H4 (cell line): ENCODE measurements at regions not wholly inside any gene's neighbourhood (a gene's known extent, or its start where the extent isn't known, plus 50 kb on each side); places are given as distances from the start of the nearest gene placed in this dataset.
"Not testable (repeated sequence)": the region's sequence is repeated elsewhere in the genome, so short reads cannot be mapped to it uniquely, and the experiment has no call there.

Source experiments
- DNase-seq: peaks from one replicate; pipeline ENCODE4 v3.0.0-alpha.2; 2015; ENCODE audit warnings: low spot score

DNA sequence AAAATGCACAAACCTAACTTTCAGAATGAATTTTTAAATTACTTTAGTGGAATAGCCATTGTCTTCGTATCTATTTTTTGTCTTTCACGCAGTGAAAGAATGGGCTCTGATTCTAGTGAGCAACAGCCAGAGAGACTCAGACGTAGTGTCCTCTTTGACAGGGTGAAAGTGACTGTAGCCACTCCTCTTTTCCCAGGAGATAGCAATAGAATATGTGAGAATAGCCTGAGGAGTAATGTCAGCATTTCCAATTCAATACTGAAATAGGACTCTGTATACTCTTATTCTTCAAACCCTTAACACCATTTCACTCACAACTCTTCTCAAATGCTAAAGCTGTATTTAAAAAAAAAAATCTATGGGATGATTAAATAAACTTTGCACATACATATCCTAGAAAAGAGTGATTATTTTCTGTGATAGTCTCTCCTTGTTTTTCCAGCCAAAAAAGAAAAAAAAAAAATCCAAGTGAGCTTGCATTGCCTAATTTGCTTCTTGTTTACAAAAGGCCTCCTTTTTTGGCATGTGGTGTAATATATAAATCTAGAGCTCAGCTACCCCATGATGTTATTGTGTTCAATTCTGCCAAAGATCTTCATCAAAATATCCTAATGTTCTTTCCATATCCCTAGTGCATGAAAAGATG, 626.1 kb upstream of the SLITRK6 start:
- no peak for DNase-seq

DNA sequence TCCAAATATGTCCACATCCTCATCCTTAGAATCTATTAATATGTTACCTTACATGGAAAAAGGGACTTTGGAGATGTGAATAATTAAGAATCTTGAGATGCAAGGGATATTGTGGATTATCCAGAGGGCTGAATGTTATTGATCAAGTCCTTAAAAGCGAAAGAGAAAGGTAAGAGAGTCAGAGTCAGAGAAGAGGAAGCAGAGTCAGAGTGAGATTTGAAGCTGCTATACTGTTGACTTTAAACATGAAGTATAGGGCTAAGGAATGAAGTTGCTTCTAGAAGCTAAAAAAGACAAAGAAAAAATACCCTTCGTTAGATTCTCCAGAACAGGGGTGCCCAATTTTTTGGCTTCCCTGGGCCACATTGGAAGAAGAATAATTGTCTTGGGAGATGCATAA, 627.2 kb upstream of the SLITRK6 start:
- DNase-seq, result no peak

DNA sequence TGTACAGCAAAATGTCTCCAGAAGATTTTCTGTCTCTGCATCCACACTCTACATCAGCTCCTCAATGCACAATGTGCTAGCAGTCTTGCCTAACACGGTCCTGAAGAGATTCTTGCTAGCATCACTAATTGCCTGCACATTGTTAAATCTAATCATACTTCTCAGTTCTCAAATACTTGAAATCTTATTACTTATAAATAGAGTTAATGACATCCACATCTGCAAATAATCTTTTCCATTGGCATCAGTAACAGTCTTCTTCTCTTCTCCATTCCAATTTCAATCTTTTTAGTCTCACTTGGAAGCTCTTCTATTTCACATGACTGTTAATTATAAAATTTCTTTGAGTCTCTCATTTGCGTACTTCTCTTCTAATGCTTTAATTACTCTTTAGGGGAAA, 630.5 kb upstream of the SLITRK6 start:
- no peak for DNase-seq

DNA sequence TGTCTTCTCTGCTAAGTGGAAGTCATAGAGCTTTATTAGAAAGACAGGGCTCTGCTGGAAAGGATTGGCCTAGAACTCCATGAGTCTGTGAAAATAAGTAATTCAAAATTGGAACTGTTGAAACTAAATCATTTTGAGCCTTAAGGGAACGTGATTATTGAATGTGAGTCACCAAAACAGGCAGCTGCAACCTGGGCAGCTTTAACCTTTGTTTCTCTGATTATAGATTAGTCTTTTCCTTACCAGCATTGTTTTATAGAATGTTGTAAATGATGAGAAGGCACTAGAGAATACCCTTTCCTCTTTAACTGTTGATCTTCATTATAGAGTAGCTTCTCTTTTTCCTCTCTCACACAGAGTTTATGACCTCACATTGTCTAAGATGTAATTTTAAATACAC, 638.8 kb upstream of the SLITRK6 start:
- DNase-seq, result no peak

DNA sequence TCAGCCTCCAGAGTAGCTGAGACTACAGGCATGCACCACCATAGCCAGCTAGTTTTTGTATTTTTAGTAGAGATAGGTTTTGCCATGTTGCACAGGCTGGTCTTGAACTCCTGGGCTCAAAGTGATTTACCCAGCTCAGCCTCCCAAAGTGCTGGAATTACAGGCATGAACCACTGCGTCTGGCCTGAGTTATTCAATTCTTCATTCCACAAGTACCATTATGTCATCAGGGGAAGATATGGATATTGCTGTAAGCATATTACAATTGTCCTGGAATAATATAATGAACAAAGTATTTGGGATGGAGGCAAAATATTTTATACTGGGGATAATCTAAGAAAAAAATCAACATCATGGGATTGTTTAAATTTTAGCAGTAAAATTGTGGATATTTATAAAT, 646.0 kb upstream of the SLITRK6 start:
- DNase-seq, result no peak

DNA sequence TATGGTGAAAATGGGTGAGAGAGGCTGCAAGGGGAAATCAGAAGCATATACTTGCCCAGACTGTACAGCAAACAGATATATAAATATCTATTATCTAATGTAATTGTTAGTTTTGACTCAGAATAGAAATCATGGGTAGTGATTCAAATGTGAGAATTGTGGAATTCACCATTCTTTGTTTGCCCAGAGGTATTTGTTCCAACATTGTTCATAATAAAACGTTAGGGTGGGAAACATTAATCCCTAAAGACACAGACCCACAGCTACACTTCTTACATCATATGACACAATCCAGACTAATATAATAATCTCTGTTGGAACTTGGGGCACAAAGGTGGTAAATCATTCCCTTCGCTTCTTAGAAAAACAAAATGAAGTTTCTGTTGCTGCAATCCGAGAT, 646.5 kb upstream of the SLITRK6 start:
- no peak for DNase-seq

DNA sequence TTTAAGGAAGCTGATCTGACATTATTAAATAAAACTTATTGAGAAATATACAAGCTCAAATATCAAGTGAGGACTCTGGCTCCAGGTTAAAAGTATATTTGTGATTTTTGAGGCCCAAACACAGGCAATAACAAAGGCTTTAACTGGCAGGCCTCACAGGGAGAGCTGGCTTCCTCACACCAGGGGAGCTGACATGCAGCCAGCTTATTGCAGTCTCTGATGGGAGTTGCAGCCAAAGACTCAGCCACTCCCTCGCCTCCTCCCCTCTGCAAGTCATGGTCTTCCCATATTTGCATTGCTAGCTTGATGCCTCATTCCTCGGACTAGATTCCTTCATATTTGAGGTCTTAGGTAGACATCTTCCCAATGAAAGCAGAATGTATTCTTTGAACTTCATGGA, 647.1 kb upstream of the SLITRK6 start:
- DNase-seq, result peak; percentile 56

DNA sequence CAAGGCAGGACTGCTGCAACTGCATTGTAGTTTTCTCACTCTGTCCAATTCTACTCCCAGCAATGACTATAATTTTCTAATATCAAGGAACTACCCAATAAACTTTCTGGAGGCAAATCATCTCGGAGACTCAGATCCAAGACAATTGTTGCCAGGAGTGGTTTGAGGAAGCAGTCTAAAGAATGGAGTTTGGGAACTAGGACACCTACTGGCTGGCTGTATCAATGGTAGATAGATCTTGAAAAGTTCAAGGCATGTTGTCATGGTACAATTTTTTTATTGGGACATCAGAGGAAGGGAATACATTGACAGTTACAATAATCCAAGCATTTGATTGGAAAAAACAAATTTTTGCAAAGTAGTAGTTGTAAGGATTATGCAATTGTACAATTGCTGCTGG, 648.3 kb upstream of the SLITRK6 start:
- no peak for DNase-seq

DNA sequence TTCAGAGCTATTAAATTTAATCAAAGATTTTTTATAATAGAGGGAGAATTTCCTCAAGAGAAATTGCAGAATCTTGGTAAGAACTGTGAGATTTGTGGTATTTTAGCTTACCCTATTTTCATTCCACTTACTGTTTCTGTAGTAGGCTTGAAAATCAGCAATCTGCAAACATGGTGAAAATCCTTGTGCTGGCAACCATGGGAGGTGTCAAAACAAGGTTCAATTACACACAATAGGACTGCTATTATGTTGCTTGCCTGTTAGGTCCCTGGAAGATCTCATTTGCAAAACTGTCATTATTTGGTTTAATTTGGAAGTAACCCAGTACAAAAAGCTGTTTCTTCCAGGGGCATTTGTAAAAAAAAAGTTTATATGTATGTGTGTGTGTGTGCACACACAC, 662.8 kb upstream of the SLITRK6 start:
- DNase-seq, result no peak

DNA sequence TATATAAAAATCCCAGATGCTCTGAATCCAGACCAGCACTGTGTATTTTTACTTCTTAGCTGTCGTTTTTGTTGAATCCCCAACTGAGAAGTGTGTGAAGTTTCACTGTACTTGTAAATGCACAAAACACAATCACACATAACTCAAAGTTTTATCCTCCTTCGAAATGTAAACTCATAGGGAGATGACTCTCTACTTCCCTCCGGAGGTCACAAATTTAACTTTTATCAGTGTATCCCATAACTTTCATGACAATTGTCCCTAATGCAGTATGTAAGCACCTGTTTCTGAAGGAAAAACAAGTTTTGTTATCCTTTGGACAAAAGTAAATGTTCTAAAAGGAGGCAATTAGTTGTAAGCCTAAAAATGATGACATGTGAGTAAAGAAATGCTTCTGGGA, 665.0 kb upstream of the SLITRK6 start:
- no peak for DNase-seq

DNA sequence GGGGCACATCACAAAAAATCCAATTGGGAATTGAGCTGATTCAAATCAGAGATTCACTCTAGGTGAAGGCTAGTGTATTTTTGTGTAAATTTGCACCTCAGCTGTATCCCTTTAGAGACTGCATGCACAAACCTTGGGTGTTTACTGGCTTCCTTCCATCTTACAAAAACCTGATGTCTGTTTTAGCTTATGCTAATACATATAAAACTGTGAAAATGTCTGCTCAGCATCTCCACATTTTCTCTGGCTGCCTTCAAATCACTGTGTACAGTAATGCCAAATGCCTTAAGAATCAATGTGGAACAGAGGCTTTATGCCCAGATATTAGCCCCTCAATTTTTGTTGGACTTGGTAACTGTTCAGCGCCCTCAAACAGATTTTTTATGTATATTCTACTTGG, 675.8 kb upstream of the SLITRK6 start:
- DNase-seq, result no peak

DNA sequence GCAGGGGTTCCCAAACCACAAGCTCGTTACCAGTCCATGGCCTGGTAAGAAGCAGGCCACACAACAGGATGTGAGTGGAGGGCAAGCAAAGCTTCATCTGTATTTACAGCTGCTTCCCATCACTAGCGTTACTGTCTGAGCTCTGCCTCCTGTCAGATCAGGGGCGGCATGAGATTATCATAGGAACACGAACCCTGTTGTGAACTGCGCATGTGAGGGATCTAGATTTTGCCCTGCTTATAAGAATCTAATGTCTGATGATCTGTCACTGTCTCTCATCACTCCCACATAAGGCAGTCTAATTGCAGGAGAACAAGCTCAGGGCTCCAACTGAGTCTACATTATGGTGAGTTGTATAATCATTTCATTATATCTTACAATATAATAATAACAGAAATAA, 677.4 kb upstream of the SLITRK6 start:
- no peak for DNase-seq

DNA sequence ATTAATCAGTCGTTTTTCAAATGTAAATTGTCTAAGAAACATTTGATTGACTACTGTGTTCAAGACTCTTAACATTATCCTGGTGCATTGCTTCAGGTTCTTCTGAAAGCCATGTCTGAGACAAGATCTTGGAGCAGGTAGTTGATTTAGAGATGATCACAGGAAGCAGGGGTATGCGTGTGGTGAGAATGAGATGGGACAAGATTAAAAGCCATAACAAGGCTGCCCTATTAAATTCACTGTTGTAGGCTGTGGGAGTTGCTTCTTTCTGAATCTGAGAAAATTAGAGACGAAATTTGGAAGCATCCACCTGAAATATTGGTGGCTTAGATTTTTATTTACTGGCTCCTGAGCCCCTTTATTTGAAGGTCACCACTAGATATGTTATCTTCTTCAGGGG, 687.4 kb upstream of the SLITRK6 start:
- no peak for DNase-seq

DNA sequence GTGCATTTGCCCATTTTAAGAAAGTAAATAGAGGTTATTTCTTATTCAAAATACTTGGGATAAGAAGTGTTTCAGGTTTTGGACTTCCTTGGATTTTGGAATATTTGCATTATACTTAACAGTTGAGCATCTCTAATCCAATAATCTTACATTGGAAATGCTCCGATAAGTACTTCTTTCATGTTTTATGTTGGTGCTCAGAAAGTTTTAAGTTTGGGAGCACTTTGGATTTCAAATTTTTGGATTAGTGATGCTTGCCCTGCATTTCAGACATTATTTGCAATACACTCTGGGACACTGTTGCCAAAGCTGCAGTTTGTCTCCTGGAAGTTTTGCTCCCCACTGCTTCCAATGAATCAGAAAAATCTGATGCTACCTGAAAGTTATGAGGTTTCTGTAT, 691.9 kb upstream of the SLITRK6 start:
- no peak for DNase-seq

DNA sequence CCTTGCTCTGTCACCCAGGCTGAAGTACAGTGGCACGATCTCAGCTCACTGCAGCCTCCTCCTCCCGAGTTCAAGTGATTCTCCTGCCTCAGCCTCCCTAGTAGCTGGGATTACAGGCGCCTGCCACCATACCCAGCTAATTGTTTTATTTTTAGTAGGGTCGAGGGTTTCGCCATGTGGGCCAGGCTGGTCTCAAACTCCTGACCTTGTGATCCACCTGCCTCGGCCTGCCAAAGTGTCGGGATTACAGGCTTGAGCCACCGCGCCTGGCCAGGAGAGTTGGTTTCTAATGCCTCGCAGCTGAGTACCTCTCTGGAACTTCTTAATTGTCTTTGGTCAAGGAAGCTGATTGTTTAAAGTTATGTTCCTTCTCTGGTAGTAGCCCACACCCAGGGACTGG, 702.7 kb upstream of the SLITRK6 start:
- not testable (repeated sequence) for DNase-seq

DNA sequence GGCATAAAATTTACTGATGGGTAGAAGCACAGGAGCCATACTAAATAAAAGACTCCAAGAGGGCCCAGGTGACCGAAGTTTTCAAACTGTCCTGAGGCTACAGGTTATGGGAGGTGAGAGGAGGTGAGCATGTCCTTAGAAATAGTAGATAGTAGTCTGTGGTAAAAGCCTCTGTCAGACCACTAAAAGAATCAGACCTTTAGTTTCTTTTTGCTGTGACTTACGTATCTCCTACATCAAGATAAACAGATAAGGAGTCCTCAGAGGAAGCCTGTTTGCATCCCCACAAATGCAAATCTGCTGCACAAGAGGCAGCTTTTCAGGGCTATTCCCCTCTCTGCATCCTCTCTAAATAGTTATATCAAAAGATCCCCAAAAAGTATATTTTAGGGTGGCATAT, 711.6 kb upstream of the SLITRK6 start:
- DNase-seq, result no peak

DNA sequence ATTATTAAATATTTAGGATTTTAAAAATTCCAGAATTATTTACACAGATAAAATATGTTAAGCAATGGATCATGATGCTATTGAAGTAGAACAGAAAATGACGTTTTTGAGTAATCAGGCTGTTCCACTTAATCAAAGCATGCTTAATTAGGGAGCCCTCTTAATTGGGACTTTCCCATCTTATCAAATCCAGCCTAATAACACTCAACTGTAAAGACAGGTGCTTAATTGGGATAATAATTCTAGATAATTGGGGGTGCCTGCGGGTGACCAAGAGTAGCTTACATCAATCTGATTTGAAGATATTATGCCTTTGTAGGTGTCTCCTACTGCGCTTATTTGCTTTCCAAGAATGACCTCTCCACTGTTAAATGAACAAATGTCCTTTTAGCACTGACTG, 742.2 kb upstream of the SLITRK6 start:
- DNase-seq, result no peak

DNA sequence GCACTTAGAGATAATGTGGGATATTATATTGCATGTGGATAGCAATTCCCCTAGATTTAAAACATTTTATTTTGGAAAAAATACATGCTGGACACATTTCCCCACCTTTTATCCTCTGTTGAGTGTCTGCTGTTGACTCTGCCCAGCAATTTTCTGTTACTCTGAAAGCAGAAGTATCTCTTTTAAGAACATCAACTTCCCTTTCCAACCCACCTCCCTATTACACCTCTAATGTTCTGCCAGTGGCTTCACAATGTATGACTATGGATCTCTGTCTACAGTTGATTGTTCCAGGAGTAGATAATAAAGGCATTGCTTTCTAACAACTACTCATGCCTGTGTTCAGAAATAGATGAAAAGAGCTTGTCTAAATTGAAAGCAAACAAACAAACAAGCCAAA, 754.8 kb upstream of the SLITRK6 start:
- no peak for DNase-seq

DNA sequence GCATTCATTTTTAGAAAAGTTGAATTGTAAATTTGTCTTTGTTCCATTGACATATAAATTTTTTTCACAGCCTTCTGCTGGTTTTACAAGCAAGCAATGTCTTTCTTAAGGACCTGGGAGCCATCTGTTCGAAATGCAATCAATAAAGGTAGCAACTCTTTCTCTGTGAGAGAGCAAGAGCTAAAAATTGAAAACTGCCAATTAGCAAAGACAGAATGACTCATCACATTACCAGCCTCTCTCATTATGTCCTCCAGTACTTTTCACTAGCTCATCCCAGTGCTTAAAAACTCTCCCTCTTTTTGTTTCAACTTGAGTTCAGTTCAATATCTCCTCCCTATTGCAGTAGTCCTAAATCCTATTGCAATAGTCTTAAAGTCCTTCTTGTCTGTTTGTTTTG, 760.7 kb upstream of the SLITRK6 start:
- no peak for DNase-seq

DNA sequence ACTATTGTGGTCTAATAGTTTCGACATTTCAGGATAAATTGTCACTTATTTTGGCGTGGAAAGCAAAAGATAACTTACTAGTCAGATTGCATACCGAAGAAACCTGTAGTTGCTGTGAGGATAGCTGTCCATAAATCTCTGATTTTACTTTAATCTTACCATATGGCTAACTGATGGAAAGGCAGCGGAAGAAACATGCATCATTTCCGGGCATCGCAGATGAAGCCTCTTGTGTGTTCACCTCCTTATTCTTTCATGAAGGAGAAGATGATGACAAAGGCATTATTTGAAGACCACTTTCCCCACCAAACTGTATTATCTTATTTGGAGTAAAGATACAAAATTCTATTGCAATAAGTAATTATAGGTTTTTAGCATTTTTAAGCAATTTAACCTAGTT, 763.6 kb upstream of the SLITRK6 start:
- DNase-seq, result no peak

DNA sequence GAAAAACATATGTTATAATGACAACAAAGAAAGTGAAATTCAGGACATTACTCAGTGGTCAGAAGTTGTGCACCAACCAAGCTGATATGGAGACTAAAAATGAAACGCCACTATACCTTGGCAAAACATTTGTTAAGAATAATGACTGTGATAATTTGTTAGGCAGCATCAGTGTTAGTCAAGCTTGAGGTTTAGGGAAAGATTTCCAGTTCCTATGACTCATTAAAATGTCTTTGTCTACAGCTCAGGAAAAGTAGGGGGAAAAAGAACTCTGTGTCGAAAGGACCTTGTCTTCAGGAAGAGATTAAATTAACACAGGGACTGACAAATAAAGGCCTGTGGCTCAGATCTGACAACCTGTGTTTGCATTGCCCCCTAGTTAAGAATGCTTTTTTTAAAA, 764.1 kb upstream of the SLITRK6 start:
- DNase-seq, result peak; percentile 47

DNA sequence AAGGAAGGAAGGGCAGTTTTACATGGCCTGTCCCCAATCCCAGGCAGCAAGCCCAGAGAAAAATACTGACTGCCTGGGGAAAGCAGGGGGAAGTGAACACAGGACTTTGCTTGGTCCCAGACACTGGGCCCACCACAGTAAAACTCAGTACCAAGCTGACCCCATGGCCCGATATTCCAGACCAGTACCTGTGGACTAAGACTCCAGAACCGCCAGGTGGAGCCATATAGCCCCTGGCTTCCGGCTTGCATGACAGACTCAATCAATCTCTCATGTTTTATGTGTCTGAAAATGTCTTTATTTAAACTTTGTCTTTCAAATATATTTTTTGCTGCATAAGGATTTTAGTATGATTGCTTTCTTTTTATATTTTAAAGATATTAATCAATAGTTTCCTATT, 767.9 kb upstream of the SLITRK6 start:
- no peak for DNase-seq

DNA sequence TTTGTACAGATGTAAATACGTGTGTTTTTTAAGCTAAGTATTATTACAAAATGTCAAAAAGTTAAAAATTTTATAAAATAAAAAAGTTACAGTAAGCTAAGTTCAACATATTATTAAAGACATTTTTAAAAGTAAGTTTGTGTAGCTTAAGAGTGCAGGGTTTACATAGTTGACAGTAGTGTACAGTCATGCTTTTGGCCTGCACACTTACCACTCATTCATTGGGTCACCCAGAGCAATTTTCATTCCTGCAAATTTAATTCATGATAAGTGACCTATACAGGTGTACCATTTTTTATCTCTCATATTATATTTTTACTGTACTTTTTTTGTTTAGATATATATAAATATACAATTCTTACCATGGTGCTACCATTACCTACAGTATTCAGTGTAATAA, 769.9 kb upstream of the SLITRK6 start:
- no peak for DNase-seq

DNA sequence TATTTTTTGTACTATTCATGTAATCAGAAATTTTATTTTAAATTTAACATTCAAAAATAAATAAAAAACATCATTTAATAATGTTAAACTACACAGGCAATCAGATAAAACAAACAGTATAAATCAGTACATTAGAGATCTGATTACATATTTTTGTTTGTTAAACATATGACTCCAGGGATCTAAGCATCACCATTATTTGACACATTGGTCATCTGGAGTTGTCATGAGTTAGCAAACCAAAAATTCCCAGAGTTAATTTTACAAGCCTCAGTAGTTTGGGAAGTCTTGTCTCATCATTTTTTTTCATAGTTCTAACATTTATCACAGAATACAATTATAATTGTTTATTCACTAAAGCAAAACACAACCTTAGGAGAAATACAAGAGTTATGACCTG, 770.8 kb upstream of the SLITRK6 start:
- no peak for DNase-seq

DNA sequence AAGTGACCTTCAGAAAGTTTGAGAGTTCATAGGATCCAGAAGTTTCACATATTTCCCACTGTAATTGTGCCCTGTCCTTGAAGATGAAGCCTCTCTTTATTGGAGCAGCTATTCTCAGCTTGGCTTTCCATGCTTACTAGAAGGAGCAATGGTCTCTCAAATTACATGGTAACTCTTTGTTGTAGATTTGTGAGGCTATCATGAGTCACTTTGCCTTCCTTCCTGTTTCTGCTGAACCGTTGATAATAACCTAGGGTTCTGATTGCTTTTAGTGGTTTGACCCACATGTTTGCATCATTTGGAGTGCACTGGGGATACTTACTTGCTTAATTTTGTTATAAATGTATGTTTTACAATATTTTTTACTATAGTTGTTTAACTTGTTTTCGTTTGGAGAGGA, 772.9 kb upstream of the SLITRK6 start:
- peak; percentile 30 for DNase-seq
